ENCODE measurements at regions not wholly inside any gene's neighbourhood (a gene's known extent, or its start where the extent isn't known, plus 50 kb on each side); places are given as distances from the start of the nearest gene placed in this dataset.
"Not testable (repeated sequence)": the region's sequence is repeated elsewhere in the genome, so short reads cannot be mapped to it uniquely, and the experiment has no call there.

DNA sequence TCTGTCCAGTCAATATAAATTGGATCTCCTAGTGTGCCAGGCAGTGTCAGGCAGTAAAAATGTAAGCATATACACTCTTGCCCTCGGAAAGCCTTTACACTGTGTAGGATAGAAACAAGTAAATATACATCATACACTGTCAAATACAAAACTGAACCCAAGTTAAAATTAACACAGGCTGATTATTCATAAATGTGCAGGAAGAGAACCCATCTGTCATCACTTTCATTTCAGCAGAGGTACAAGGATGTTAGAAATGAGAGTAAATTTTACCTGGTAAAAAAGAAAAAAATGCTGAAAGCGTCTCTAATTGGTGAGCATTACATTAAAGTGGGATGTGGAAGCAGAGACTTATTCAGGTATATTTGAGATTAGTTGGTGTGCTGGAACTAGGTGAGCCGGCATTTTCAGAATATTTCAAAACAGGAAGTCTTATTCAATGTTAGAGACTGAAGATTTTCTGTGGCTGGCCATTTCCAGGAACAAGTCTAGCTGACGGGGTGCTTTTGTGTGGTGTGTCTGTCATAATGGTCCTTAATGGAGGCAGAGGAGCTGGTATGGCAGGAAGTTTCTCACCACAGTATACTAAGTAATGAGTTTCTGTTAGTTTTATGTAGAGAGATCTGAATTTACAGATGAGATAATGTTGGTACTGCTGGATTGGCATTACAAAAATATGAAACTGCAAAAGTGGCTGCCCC, 192.6 kb downstream of the CASP12 start:
- intact Hi-C loops (cut with DNase I), result no loop called here
- DNase-seq, result no peak

DNA sequence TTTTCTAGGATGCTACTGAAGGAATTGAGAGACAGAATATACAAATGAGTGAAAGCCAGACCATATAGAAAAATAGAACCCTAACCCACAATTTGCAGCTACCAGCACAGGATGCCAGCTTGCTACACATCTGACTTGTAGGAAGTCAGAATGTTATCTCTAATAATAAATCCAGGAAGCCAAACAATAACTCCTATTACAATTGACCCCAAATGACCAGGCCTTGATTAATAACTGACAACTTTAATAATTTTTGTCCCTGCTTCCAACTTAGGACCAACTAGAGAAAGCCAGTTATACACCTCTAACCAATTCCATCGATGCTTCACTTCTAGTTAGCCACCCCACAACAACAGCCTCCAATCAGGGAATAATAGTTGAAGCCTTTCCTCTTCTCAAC, 193.4 kb downstream of the CASP12 start:
- intact Hi-C loops (cut with DNase I), result no loop called here
- DNase-seq, result no peak

DNA sequence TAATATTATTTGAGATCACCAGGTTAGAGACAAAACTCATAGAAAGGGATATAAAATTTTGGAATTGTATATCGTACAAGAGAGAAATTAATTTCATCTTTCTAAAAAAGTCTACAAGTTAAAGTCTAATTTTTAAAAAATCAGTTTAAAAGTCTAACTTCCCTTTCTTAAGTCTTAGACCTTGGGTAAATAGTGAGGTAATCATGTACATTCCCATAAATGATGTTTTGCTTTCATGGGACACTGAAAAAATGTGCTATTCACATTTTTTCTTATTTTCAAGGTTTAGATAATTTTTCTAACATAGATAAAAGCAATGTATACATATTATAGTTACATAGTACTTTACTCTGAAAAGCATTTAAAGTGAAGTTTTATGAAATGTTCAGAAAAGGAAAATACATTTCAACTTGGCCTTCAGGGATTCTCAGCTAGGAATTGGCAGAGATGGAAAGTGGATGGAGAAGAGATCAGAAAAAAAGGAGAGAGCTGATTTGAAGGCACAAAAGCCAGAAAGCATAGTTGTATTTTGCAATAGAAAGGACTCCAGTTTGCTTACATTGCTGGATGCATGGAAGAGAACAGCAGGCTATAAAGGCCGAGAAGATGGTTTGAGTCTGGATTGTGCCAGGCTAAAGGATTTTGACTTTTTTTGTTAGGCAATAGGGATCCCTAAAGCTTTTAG, 194.0 kb downstream of the CASP12 start:
- intact Hi-C loops (cut with DNase I), result no loop called here
- DNase-seq, result no peak

DNA sequence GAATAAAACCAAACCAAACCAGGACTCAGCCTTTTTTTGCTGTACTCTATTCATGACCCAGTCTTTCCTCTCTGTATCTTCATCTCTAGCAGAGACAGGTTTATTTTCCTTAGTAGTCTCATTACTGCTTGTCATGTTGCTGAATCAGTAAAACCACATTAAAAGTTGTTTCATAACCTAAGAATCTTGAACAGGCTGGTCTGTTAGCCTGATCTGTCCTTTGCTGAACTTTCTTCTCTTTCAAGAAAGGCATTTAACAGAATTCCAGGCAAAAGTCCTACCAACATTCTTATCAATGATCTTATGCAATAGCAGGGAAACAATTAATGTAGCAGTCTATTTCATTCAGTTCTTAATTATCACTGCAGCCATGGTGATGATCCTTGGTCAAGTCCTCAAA, 197.7 kb downstream of the CASP12 start:
- intact Hi-C loops (cut with DNase I), result no loop called here

DNA sequence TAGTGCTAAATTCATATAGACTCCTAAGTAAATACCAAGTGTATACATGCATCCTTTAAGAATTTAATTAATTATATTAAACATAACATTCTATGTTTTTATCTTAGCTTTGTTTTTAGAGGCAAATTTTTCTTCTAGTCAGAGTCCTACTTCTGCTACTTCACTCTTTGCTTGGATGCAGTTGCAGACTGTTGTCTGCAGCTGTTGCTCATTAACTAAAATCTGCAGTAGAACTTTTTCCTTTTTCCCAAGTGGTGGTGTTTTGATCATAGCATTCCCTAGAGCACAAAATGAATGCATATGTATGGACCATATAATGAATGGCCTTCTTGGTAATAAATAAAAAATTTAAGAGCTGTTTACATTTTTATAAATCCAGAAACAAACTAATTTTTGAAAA, 198.3 kb downstream of the CASP12 start:
- intact Hi-C loops (cut with DNase I), result no loop called here
- no peak for DNase-seq

More for the DNA sequence above, 197.7 kb downstream of the CASP12 start:
- DNase-seq, result no peak

DNA sequence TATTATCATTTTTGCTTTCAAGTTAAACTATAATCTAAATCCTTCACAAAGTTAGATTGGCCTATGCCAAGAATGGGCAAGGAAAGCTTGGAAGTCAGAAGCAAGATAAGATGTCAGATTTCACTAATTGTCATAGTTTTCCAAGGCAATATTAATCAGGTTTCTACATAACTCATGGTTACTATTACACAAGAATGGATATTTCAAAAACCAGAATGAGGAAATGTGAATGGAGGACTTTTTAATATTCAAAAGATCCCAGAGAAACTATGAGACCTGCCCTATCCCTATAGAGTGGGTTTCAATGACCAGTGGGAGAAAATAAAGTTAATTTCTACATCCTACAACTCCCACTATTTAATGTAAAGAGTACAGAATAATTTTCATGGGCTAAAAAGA, 203.2 kb downstream of the CASP12 start:
- DNase-seq, result no peak
- intact Hi-C loops (cut with DNase I), result no loop called here

DNA sequence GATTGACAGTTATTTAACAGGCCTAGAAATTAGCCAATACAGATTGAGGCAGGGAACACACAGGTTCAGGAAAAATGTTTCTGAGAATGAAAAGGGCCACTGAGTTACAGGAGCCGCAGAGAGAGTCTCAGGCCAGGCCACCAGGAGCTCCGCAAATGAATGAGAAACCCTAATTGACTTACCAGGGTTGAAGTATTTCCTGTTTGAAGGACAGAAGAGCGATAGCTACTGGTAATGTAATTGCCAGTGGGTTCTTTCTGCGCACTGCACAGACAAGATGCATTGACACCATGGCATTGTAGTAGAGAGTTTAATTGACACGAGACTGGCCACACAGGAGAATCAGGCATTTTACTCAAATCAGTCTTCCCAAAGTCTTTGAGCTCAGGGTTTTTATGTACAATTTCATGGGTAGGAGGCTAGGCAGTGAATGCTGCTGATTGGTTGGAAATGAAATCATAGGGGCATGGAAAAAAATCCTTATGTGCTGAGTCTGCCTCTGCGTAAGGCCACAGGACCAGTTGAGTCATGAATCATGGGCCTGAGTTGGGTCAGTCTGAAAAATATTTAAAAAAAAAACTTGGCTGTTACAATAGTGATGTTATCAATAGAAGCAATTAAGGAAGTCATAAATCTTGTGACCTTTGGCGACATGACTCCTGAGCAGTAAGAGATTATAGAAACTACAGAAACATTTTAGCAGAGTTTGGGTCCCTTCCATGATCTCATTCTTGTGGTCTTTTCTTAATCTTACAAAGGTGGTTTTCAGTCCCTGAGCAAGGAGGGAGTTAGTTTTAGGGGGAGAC, 203.8 kb downstream of the CASP12 start:
- intact Hi-C loops (cut with DNase I), result no loop called here
- no peak for DNase-seq

DNA sequence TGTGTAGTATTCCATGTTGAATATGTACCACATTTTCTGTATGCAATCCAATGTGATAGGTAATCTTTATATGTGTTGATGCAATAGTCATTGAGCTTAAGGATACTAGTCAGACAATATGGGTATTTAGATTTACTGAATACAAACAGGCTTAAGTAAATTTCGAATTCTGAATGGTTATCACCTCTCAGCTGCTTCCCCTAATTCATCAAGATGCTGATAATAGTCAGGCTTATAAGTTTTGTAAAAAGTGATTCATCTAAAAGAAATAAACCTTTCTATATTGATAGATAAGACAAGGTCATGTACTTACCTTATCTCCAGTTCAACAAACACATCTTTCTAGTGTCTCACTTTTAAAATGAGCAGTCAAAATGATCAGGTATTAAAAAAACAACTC, 205.5 kb downstream of the CASP12 start:
- no peak for DNase-seq
- intact Hi-C loops (cut with DNase I), result no loop called here

DNA sequence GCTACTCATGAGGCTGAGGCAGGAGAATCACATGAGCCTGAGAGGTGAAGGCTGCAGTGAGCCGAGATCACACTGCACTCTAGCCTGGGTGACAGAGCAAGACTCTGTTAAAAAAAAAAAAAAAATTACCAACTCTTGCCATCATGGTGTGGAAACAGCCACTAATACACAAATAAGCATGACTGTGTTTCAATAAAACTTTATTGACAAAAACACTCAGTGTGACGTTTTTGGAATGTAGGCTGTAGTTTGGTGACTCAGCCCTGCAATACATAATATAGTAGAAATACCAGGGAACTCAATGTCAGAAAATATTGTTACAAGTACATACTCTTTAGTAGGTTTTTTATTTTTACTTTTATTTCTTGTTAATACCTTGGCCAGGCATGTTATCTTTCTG, 207.1 kb downstream of the CASP12 start:
- no peak for DNase-seq
- intact Hi-C loops (cut with DNase I), result no loop called here

DNA sequence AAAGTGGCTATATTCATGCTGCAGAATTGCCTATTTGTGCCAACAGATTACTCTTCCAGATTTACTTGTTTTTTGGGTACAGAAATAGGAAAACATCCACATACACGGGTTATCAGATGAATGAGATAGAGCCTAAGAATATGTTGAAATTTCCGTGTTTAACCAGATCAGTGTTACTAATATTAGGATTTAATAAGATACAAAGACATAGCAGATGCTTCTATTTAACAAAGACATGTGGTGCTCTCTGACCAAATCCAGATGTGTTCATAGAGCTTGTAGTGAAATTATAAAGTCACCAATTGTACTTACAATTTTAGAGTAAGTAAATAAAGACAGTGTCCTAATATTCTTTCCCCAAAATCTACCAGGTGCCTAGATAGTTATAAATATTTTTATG, 208.0 kb downstream of the CASP12 start:
- intact Hi-C loops (cut with DNase I), result no loop called here
- no peak for DNase-seq

DNA sequence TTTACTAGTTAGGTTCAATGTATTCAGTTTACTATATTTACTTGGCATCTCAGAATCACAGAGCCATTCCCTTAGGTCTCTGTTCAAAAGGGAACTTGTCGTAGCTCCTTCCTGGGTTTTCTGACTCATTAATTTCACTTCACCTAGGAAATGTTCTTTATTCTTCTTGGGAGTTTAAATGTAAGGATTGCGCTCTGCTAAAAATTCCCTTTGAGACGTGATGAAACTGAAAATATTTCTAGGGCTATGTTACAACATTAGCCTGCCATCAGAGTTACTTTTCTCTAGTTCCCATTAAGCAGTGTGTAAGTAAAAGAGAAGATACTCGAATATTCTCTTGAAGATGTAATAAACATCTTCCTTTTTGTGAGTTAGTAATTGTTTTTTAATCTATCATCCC, 209.5 kb downstream of the CASP12 start:
- no peak for DNase-seq
- intact Hi-C loops (cut with DNase I), result no loop called here

DNA sequence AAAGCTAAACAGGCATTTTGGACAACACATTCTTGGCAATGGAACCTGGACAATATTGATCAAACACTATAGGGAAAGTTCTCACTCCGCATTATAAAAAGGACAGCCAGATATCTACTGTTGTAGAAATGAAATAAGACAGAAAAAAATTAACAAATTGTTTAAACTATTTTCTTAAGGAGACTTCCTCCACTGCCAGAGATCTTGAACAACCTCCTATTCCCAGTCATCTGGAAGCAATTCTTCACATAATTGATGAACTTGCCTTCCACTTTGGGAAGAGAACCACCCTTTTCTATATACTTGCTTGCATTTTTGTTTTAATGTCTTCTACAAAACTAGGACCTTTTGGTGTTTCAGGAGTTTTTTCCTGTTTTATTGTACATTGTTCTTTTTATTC, 216.1 kb downstream of the CASP12 start:
- intact Hi-C loops (cut with DNase I), result no loop called here
- DNase-seq, result no peak

DNA sequence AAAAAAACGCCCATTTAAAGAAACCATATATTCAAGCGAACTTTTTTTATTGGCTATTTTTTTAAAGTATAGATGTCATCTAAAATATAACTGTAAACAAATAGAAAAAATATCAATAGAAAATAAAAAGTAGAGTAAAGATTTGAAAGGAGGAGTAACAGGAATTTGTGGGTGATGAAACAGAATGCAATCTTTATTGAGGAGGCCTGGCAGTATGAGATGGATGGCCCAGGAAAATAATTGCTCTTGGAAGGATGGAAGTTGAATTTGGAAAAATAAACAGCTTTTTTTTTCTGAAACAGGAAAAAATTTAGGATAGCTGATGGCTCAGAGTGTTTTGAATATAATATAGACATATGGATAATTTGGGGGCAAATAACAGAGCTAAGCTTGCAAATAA, 219.0 kb downstream of the CASP12 start:
- intact Hi-C loops (cut with DNase I), result no loop called here
- DNase-seq, result no peak

DNA sequence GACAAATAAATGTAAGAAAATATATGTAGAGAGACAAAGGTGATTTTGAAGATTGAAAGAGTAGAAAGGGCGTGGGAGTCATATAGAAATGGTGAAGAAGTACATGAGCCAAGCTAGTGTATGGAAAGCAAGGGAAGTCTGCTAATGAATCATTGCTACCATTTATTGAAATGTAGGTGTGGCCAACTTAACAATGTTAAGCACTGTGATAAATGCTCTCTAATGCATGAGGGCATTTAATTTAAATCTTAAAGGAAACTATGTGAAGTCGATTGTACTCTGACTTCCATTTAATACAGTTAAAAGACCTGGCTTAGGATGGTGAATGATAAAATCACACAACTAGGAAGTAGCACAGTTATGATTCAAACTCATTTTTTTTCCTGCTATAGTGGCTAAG, 219.9 kb downstream of the CASP12 start:
- intact Hi-C loops (cut with DNase I), result no loop called here
- no peak for DNase-seq

DNA sequence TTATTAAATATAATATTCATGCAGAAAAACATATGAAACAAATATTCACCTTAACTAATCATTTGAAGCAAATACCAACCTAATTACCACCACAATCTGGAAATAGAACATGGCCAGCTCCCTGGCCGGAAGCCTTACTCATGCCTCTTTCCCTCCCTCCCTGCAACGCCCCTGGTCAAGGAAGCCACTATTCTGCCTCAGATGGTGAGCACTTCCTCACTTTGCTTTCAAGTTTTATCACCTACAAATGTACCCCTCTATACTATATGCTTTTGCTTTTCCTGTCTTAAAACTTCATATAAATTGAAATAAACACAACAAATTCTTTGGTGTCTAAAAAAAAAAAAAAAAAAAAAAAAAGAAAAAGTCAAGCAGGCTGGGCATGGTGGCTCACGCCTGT, 221.2 kb downstream of the CASP12 start:
- DNase-seq; intact Hi-C loops (cut with DNase I): not testable (repeated sequence)

DNA sequence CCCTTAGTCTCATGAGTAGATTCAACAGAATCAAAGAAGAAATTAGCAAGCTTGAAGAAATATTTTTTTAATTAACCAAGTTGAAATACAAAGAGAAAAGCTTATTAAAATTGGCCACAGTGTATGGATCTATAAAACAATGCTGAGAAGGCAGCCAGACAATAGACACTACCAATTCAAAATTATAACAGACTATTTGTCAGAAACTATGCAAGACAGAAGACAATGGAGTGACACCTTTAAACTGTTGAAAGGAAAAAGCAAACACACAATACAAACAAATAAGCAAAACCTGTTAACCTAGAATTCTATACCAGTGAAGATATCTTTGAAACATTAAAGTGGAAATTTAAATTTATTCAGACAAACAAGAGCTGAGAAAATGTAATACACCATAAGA, 225.4 kb downstream of the CASP12 start:
- intact Hi-C loops (cut with DNase I), result no loop called here
- DNase-seq, result no peak

DNA sequence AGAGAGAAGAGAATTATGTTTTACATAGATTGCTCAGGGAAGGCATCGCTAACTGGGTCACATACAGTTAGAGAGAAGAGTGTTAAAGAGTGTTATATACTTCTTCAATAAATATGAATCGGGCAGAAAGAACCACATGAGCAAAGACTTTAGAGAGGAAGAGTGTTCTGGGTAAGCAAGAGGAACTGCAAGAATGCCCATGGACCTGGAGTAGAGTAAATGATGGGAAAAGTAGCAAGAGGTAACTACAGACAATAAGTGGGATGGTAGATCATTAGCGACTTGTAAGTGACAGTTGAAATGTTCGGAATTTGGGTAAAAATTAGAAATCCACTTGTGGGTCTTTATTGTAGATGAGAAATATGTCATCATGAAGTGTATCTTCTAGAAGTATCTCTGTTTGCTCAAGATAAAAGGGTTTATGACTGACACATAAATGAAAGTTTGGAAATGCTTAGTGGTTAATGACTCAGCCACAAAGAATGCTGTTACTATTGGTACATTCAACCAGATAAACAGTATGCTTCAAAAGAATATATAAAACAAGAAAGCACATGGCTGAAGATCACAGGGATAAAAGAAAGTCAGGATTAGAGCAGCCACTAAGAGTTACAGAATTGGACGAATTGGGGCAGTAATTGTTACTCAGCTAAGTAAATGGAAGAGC, 229.3 kb downstream of the CASP12 start:
- intact Hi-C loops (cut with DNase I), result no loop called here
- no peak for DNase-seq

DNA sequence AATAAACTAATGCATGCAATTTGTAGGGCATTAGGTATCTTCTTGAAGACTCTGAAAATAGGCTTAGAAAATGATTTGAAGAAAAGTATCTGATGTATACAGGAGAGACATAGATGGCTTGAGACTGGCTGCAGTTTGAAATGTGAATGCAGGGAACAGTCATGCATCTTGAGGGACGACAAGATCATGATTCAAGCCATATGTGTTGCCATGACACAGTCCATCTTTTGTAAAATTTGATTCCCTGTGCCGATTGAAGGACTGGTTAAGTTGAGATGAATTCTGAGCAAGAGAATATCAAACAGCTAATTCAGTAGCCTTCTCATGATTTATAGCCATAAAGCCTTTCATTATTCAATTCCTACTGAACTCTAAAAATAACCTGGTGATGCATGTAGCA, 231.6 kb downstream of the CASP12 start:
- intact Hi-C loops (cut with DNase I), result no loop called here
- no peak for DNase-seq

DNA sequence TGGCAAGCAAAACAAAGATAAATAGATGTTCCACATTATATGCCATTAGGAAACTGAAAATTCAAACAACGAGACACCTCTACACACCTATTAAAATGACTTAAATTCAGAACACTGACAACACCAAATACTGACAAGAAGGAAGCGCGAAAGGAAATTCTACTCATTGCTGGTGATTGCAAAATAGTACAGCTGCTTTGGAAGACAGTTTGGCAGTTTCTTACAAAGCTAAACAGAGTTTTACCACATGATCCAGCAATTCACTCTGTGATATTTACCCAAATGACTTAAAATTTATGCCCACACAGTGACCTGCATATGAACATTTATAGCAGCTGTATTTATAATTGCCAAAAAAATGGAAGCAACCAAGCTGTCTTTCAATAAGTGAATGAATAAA, 232.6 kb downstream of the CASP12 start:
- intact Hi-C loops (cut with DNase I), result no loop called here
- DNase-seq, result no peak

DNA sequence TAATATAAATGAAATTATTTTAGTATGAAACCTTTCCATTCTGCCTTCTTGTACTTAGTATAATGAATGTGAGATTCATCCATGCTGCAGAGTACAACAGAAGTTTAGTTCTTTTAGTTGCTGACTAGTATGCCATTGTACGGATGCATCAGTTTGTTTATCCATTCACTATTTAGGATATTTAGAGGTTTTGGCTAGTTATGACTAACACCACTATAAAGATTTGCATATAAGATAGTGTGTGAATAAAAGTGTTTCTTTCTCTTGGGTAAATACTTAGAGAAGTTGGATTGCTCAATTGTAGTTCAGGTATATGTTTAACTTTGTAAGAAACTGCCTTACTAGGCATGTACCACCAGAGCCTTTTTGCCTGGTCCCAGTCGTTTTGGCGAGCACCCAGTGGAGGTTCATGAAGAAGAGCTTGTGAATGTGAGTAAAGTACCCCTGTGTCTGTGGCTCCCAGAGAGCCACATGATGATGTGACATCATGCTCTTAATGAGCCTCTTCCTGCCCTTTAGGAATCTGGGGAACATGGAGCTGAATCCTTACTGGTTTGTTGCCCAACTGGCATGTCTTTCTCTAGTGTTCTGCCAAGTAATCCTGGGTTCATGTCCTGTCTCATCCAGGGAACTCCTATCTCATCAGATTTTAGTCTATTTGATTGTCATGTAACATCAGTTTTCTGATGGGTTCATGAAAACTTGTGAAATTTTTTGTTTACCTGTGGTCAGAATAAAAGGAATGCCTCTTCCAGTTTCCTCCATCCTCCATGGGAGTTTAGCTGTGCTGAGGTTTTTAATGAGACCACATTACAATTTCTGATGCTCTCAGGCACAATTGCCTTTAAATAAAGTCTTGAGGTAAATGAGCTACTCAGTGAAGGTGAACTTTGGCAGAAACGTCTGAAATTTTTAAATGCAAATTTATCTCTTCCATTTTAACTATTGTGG, 234.8 kb downstream of the CASP12 start:
- no peak for DNase-seq
- intact Hi-C loops (cut with DNase I), result no loop called here

Measured in posterior cingulate gyrus (tissue), 11 donors.